ENCODE measurements at regions not wholly inside any gene's neighbourhood (a gene's known extent, or its start where the extent isn't known, plus 50 kb on each side); places are given as distances from the start of the nearest gene placed in this dataset.

DNA sequence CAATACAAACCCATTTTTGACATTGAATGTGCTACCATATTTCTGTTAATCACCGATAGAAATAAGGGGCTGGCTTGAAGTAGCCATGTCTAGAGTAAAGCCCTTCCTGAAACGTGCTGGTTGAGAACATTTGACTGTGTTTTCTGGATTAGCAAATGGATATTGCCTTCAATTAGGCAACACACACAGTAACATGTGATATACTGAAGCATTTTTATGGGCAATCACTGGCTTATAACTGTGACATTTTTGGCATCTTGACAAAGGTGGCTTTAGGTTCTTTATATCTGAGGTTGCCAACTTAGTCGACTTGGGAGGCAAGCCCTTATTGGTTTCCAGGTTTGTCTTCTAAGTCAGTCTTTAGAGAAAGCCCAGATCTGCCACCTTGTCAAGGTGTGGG lies 292.9 kb downstream of the BTBD3 start:
- TF ChIP-seq, protein P1, sequence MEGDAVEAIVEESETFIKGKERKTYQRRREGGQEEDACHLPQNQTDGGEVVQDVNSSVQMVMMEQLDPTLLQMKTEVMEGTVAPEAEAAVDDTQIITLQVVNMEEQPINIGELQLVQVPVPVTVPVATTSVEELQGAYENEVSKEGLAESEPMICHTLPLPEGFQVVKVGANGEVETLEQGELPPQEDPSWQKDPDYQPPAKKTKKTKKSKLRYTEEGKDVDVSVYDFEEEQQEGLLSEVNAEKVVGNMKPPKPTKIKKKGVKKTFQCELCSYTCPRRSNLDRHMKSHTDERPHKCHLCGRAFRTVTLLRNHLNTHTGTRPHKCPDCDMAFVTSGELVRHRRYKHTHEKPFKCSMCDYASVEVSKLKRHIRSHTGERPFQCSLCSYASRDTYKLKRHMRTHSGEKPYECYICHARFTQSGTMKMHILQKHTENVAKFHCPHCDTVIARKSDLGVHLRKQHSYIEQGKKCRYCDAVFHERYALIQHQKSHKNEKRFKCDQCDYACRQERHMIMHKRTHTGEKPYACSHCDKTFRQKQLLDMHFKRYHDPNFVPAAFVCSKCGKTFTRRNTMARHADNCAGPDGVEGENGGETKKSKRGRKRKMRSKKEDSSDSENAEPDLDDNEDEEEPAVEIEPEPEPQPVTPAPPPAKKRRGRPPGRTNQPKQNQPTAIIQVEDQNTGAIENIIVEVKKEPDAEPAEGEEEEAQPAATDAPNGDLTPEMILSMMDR (IDR thresholded peaks at IDR 0.05), result no peak
- TF ChIP-seq EP300 (IDR thresholded peaks at IDR 0.05), result no peak
